ENCODE measurements at regions not wholly inside any gene's neighbourhood (a gene's known extent, or its start where the extent isn't known, plus 50 kb on each side); places are given as distances from the start of the nearest gene placed in this dataset.

DNA sequence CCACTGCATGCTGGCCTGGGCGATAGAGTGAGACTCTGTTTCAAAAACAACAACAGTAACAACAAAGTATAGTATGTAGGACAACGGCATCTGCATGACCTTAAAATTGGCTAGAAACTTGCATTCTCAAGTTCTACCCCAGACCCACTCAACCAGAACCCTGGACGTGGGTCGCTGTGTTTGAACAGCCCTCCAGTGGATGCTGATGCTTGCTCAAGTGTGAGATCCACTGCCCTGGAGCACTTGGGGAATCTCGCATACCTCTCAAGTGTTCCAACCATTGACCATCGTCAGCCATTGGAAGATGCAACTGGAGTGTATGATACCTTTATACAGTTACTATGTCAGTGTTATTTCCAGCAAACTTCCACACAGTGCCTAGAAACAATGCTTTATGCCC is 435.9 kb downstream of the DCDC2C start:
- no peak for TF ChIP-seq EZH2 (IDR thresholded peaks at IDR 0.05; ENCODE audit: low read depth)
- TF ChIP-seq, protein P1, sequence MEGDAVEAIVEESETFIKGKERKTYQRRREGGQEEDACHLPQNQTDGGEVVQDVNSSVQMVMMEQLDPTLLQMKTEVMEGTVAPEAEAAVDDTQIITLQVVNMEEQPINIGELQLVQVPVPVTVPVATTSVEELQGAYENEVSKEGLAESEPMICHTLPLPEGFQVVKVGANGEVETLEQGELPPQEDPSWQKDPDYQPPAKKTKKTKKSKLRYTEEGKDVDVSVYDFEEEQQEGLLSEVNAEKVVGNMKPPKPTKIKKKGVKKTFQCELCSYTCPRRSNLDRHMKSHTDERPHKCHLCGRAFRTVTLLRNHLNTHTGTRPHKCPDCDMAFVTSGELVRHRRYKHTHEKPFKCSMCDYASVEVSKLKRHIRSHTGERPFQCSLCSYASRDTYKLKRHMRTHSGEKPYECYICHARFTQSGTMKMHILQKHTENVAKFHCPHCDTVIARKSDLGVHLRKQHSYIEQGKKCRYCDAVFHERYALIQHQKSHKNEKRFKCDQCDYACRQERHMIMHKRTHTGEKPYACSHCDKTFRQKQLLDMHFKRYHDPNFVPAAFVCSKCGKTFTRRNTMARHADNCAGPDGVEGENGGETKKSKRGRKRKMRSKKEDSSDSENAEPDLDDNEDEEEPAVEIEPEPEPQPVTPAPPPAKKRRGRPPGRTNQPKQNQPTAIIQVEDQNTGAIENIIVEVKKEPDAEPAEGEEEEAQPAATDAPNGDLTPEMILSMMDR (conservative IDR thresholded peaks at IDR 0.05) = no peak
